OCI-LY7 (cell line): ENCODE measurements at regions not wholly inside any gene's neighbourhood (a gene's known extent, or its start where the extent isn't known, plus 50 kb on each side); places are given as distances from the start of the nearest gene placed in this dataset.

Experiments
- BruUV-seq: library from RNA; stranded (reverse); fragments of 400-500 nt; replicated peaks from 2 replicates; lab custom pipeline; 2021; lab: Mats Ljungman, UMichigan
- CTCF ChIA-PET: fragments of 300-600 bp; sonication (Branson Sonifier 250); formaldehyde crosslinking; loops from one replicate; lab custom pipeline; 2022; ENCODE audit warnings: antibody characterized with exemption; ENCODE audit not compliant: unreplicated experiment; lab: Charles Lee
- POLR2A ChIA-PET: fragments of 300-600 bp; sonication (Branson Sonifier 250); formaldehyde crosslinking; loops from one replicate; lab custom pipeline; 2022; ENCODE audit warnings: antibody characterized with exemption; lab: Charles Lee
- DNase-seq: peaks from one replicate; pipeline ENCODE4 v3.0.0-alpha.2; 2015; ENCODE audit warnings: low spot score
- H2AFZ ChIP-seq: fragments of 200-600 bp; sonication (generic), shearing (Covaris generic); 2 replicates; pipeline ENCODE4 v1.6.1; 2014; ENCODE audit warnings: mild to moderate bottlenecking, antibody characterized with exemption, low read length, moderate library complexity
- H3K27ac ChIP-seq: fragments of 200-600 bp; sonication (generic); 2 replicates; pipeline ENCODE4 v1.5.1; 2014; ENCODE audit warnings: mixed run types, low read depth, mild to moderate bottlenecking, moderate library complexity, low read length, inconsistent platforms; ENCODE audit not compliant: poor library complexity, severe bottlenecking
- H3K36me3 ChIP-seq: fragments of 200-600 bp; sonication (generic); 2 replicates; pipeline ENCODE4 v1.6.1; 2014; ENCODE audit warnings: mild to moderate bottlenecking, antibody characterized with exemption, low read length, moderate library complexity, mixed read lengths; ENCODE audit not compliant: insufficient read depth
- H3K4me1 ChIP-seq: fragments of 200-600 bp; sonication (generic); 2 replicates; pipeline ENCODE4 v1.5.1; 2014; ENCODE audit warnings: mild to moderate bottlenecking, low read length; ENCODE audit not compliant: insufficient read depth, poor library complexity, severe bottlenecking
- H3K4me2 ChIP-seq: fragments of 200-600 bp; sonication (generic); 2 replicates; pipeline ENCODE4 v1.6.1; 2014; ENCODE audit warnings: mild to moderate bottlenecking, low read length
- H3K4me3 ChIP-seq: fragments of 200-600 bp; sonication (generic); 2 replicates; pipeline ENCODE4 v1.5.1; 2014; ENCODE audit warnings: mild to moderate bottlenecking, low read depth, low read length; ENCODE audit not compliant: poor library complexity, severe bottlenecking
- H3K79me2 ChIP-seq: fragments of 200-600 bp; sonication (generic); 2 replicates; pipeline ENCODE4 v1.6.1; 2016; ENCODE audit warnings: low read depth, mild to moderate bottlenecking, low read length, moderate library complexity, mixed read lengths; ENCODE audit not compliant: insufficient read depth
- H3K9me2 ChIP-seq: fragments of 200-600 bp; sonication (generic); 2 replicates; pipeline ENCODE4 v1.6.1; 2016; ENCODE audit warnings: mild to moderate bottlenecking, low read length, mixed read lengths; ENCODE audit not compliant: insufficient read depth
- H3K9me3 ChIP-seq: fragments of 200-600 bp; sonication (generic); 2 replicates; pipeline ENCODE4 v1.6.1; 2014; ENCODE audit warnings: mild to moderate bottlenecking, mixed run types, low read length, mixed read lengths
- H4K20me1 ChIP-seq: fragments of 200-600 bp; sonication (generic); 2 replicates; pipeline ENCODE4 v1.6.1; 2014; ENCODE audit warnings: mild to moderate bottlenecking, antibody characterized with exemption, low read length, moderate library complexity, mixed read lengths; ENCODE audit not compliant: insufficient read depth
- CTCF ChIP-seq: fragments of 200-600 bp; sonication (generic); conservative IDR thresholded peaks from 2 replicates; pipeline ENCODE4 v1.5.1; 2014; ENCODE audit warnings: mild to moderate bottlenecking, antibody characterized with exemption, low read length, moderate library complexity, mixed read lengths
- EZH2phosphoT487 ChIP-seq: fragments of 200-600 bp; sonication (generic); IDR thresholded peaks from 2 replicates; pipeline ENCODE4 v1.6.1; 2018; ENCODE audit warnings: low read depth, borderline replicate concordance, mild to moderate bottlenecking, mixed run types, antibody characterized with exemption, low read length, moderate library complexity, mixed read lengths
- intact Hi-C: fragments of 100-400 bp; cut with micrococcal nuclease; formaldehyde crosslinking; loops from one replicate; pipeline ENCODE4 v1.10.0; 2022; ENCODE audit not compliant: unreplicated experiment

DNA sequence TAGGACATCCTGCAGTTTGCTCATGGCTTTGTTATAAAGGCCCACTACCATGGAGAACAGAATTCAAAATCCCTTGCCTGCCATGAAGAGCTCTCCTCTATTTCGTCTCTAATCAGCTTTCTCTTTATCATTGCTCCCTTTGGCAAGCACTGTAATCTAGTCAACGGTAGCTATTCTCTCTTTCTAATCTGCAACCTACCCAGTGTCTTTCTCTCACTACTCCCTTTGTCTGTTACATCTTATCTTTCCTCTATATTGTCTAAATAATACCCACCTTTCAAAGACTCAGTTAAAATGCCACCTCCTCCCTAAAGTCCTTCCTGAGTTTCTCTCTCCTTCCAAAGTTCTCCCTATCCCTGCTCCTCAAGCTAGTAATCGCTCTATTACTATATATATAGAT is 108.1 kb downstream of the FZD1 start:
- TF ChIP-seq CTCF (no peak), EZH2phosphoT487 (no peak)
- Histone ChIP-seq H3K4me3 (no peak overlapping the region), H3K27ac (no peak overlapping the region), H3K9me3 (no peaks in the 10 kb centered on the region), H3K79me2 (no peaks in the 10 kb centered on the region), H2AFZ (no peak overlapping the region), H3K4me2 (no peak overlapping the region), H4K20me1 (no peaks in the 10 kb centered on the region), H3K36me3 (no peaks in the 10 kb centered on the region), H3K4me1 (no peaks in the 10 kb centered on the region), H3K9me2 (no peaks in the 10 kb centered on the region)
- no peak for DNase-seq
- POLR2A ChIA-PET = interaction anchor here (0.6 to 1.6 kb wide), 7 partner anchors 10 to 771 kb away, joined by 3 to 8 read pairs (median 3); no protein-coding TSS in a partner anchor
- no TSS peak for BruUV-seq
- CTCF ChIA-PET = no interaction called here
- intact Hi-C loops = no loop called here

- Histone ChIP-seq H3K9me2 (no peaks in the 10 kb centered on the region), H3K4me2 (no peak overlapping the region), H3K36me3 (no peaks in the 10 kb centered on the region), H2AFZ (no peak overlapping the region), H3K27ac (no peak overlapping the region), H3K9me3 (no peaks in the 10 kb centered on the region), H3K4me3 (no peak overlapping the region), H3K4me1 (no peaks in the 10 kb centered on the region), H3K79me2 (no peaks in the 10 kb centered on the region), H4K20me1 (no peaks in the 10 kb centered on the region)
- no peak for DNase-seq
- BruUV-seq = no TSS peak
- CTCF ChIA-PET = no interaction called here
- intact Hi-C loops = no loop called here
- no peak for TF ChIP-seq CTCF
- TF ChIP-seq EZH2phosphoT487 = no peak
- POLR2A ChIA-PET = interaction anchor here (0.9 to 1.6 kb wide), 3 partner anchors 11 to 772 kb away, joined by 3 to 8 read pairs (median 3); no protein-coding TSS in a partner anchor
Observed at GRCh38 chr7:91373111-91373800, 109.0 kb downstream of the FZD1 start.

- no peak overlapping the region for H3K4me2 ChIP-seq
- H3K36me3 ChIP-seq = no peaks in the 10 kb centered on the region
- H4K20me1 ChIP-seq = no peaks in the 10 kb centered on the region
- H2AFZ ChIP-seq = no peak overlapping the region
- H3K27ac ChIP-seq = no peak overlapping the region
- H3K9me2 ChIP-seq = no peaks in the 10 kb centered on the region
- no peaks in the 10 kb centered on the region for H3K4me1 ChIP-seq
- ChIA-PET CTCF (no interaction called here), POLR2A (no interaction called here)
- no peaks in the 10 kb centered on the region for H3K9me3 ChIP-seq
- no peak overlapping the region for H3K4me3 ChIP-seq
- no TSS peak for BruUV-seq
- TF ChIP-seq CTCF (no peak), EZH2phosphoT487 (no peak)
- no peak for DNase-seq
- intact Hi-C loops = no loop called here
- H3K79me2 ChIP-seq = no peaks in the 10 kb centered on the region
Observed at GRCh38 chr7:91374321-91374989, 110.2 kb downstream of the FZD1 start.
